Activated CD4-positive, alpha-beta T cell treated with anti-CD3 and anti-CD28 coated beads for 36 hours (primary cell): ENCODE measurements at regions not wholly inside any gene's neighbourhood (a gene's known extent, or its start where the extent isn't known, plus 50 kb on each side); places are given as distances from the start of the nearest gene placed in this dataset.
A peak's percentile ranks its signal among the peaks of the same experiment; 100 is the strongest.
"Not testable (repeated sequence)": the region's sequence is repeated elsewhere in the genome, so short reads cannot be mapped to it uniquely, and the experiment has no call there.

ENCODE experiments used
- ATAC-seq: fragments of 200-7000 bp; cut with Tn5 transposase; one replicate; pipeline ENCODE4 v1.10.0; 2021; ENCODE audit warnings: mild to moderate bottlenecking, moderate library complexity
- CTCF ChIA-PET: fragments of 350-600 bp; sonication (Branson Sonifier 250); formaldehyde crosslinking; loops from one replicate; lab custom pipeline; 2021; ENCODE audit warnings: antibody characterized with exemption; lab: Charles Lee
- POLR2A ChIA-PET: fragments of 350-600 bp; sonication (Branson Sonifier 250); formaldehyde crosslinking; loops from one replicate; lab custom pipeline; 2021; ENCODE audit warnings: antibody characterized with exemption, inconsistent platforms; lab: Charles Lee
- DNase-seq: peaks from one replicate; pipeline ENCODE4 v3.0.0-alpha.2; 2020
- H3K27ac Mint-ChIP-seq: one replicate; pipeline ENCODE4 v1.8.0; 2021; ENCODE audit warnings: mixed read lengths
- H3K27me3 Mint-ChIP-seq: one replicate; pipeline ENCODE4 v1.8.0; 2021; ENCODE audit warnings: mixed read lengths
- H3K36me3 Mint-ChIP-seq: one replicate; pipeline ENCODE4 v1.8.0; 2021; ENCODE audit warnings: low read depth, mixed read lengths
- H3K4me1 Mint-ChIP-seq: one replicate; pipeline ENCODE4 v1.8.0; 2021; ENCODE audit warnings: mixed read lengths
- H3K4me3 Mint-ChIP-seq: one replicate; pipeline ENCODE4 v1.8.0; 2021; ENCODE audit warnings: mild to moderate bottlenecking, moderate library complexity, mixed read lengths
- H3K9me3 Mint-ChIP-seq: one replicate; pipeline ENCODE4 v1.8.0; 2021; ENCODE audit warnings: low read depth, mixed read lengths
- intact Hi-C, 2 experiments: fragments of 100-400 bp; cut with DNase I in 1 of 2; cut with micrococcal nuclease in 1 of 2; formaldehyde crosslinking; loops; one replicate each; pipeline versions ENCODE4 v1.14.2 to v1.15.1; 2022 to 2024; cut with DNase I, micrococcal nuclease

- ATAC-seq: peak; percentile 87
- H3K27me3 Mint-ChIP-seq, CTCF ChIA-PET, H3K36me3 Mint-ChIP-seq, H3K9me3 Mint-ChIP-seq, H3K27ac Mint-ChIP-seq, DNase-seq, H3K4me1 Mint-ChIP-seq, H3K4me3 Mint-ChIP-seq, POLR2A ChIA-PET, intact Hi-C loops: not testable (repeated sequence)
Measured at GRCh38 chr1:206288453-206288852, 85.1 kb downstream of the SRGAP2 start.

GRCh38 chr1:206297145-206298031 lies 94.0 kb downstream of the SRGAP2 start:
- intact Hi-C loops, H3K4me1 Mint-ChIP-seq, ATAC-seq, H3K9me3 Mint-ChIP-seq, H3K36me3 Mint-ChIP-seq, H3K27me3 Mint-ChIP-seq, H3K4me3 Mint-ChIP-seq, POLR2A ChIA-PET, CTCF ChIA-PET, H3K27ac Mint-ChIP-seq, DNase-seq: not testable (repeated sequence)

GRCh38 chr1:206298032-206298392 lies 94.7 kb downstream of the SRGAP2 start:
- intact Hi-C loops, POLR2A ChIA-PET, H3K27ac Mint-ChIP-seq: not testable (repeated sequence)

GRCh38 chr1:206299181-206299791 lies 95.9 kb downstream of the SRGAP2 start:
- DNase-seq, POLR2A ChIA-PET, H3K4me3 Mint-ChIP-seq, H3K27me3 Mint-ChIP-seq, H3K9me3 Mint-ChIP-seq, intact Hi-C loops, CTCF ChIA-PET, H3K36me3 Mint-ChIP-seq, ATAC-seq, H3K27ac Mint-ChIP-seq, H3K4me1 Mint-ChIP-seq: not testable (repeated sequence)

More at GRCh38 chr1:206298032-206298392, 94.7 kb downstream of the SRGAP2 start:
- H3K36me3 Mint-ChIP-seq, H3K4me1 Mint-ChIP-seq, H3K27me3 Mint-ChIP-seq, H3K4me3 Mint-ChIP-seq, CTCF ChIA-PET, H3K9me3 Mint-ChIP-seq, ATAC-seq, DNase-seq: not testable (repeated sequence)

- H3K36me3 Mint-ChIP-seq, DNase-seq, H3K4me1 Mint-ChIP-seq, H3K4me3 Mint-ChIP-seq, intact Hi-C loops, H3K27me3 Mint-ChIP-seq, ATAC-seq, H3K9me3 Mint-ChIP-seq, CTCF ChIA-PET, H3K27ac Mint-ChIP-seq, POLR2A ChIA-PET: not testable (repeated sequence)
Measured at GRCh38 chr1:206299942-206300341, 96.6 kb downstream of the SRGAP2 start.

- intact Hi-C loops, H3K4me1 Mint-ChIP-seq, ATAC-seq, H3K9me3 Mint-ChIP-seq, CTCF ChIA-PET, H3K36me3 Mint-ChIP-seq, DNase-seq, H3K27me3 Mint-ChIP-seq, POLR2A ChIA-PET, H3K4me3 Mint-ChIP-seq, H3K27ac Mint-ChIP-seq: not testable (repeated sequence)
Measured at GRCh38 chr1:206302056-206302455, 98.7 kb downstream of the SRGAP2 start.

GRCh38 chr1:206307442-206307841 lies 104.1 kb downstream of the SRGAP2 start:
- H3K9me3 Mint-ChIP-seq, POLR2A ChIA-PET, ATAC-seq, H3K36me3 Mint-ChIP-seq, intact Hi-C loops, H3K27me3 Mint-ChIP-seq, H3K4me1 Mint-ChIP-seq, DNase-seq, H3K27ac Mint-ChIP-seq, CTCF ChIA-PET, H3K4me3 Mint-ChIP-seq: not testable (repeated sequence)

GRCh38 chr1:206310948-206311347 lies 107.6 kb downstream of the SRGAP2 start:
- POLR2A ChIA-PET, H3K9me3 Mint-ChIP-seq, H3K4me3 Mint-ChIP-seq, H3K4me1 Mint-ChIP-seq, H3K27me3 Mint-ChIP-seq, DNase-seq, ATAC-seq, H3K36me3 Mint-ChIP-seq, CTCF ChIA-PET, intact Hi-C loops, H3K27ac Mint-ChIP-seq: not testable (repeated sequence)

GRCh38 chr1:206311611-206312273 lies 108.4 kb downstream of the SRGAP2 start:
- POLR2A ChIA-PET, H3K9me3 Mint-ChIP-seq, H3K4me1 Mint-ChIP-seq, DNase-seq, H3K36me3 Mint-ChIP-seq, H3K27ac Mint-ChIP-seq, CTCF ChIA-PET, H3K4me3 Mint-ChIP-seq, ATAC-seq, intact Hi-C loops, H3K27me3 Mint-ChIP-seq: not testable (repeated sequence)

GRCh38 chr1:206312274-206312665 lies 108.9 kb downstream of the SRGAP2 start:
- CTCF ChIA-PET, H3K4me3 Mint-ChIP-seq, H3K4me1 Mint-ChIP-seq, H3K27me3 Mint-ChIP-seq, H3K36me3 Mint-ChIP-seq, H3K27ac Mint-ChIP-seq, H3K9me3 Mint-ChIP-seq, ATAC-seq, DNase-seq, intact Hi-C loops, POLR2A ChIA-PET: not testable (repeated sequence)

- intact Hi-C loops, H3K27me3 Mint-ChIP-seq, POLR2A ChIA-PET, H3K4me1 Mint-ChIP-seq, CTCF ChIA-PET, DNase-seq, H3K36me3 Mint-ChIP-seq, H3K9me3 Mint-ChIP-seq, ATAC-seq, H3K4me3 Mint-ChIP-seq, H3K27ac Mint-ChIP-seq: not testable (repeated sequence)
Measured at GRCh38 chr1:206314951-206315636, 111.8 kb downstream of the SRGAP2 start.
